ENCODE measurements at regions not wholly inside any gene's neighbourhood (a gene's known extent, or its start where the extent isn't known, plus 50 kb on each side); places are given as distances from the start of the nearest gene placed in this dataset.

- TF ChIP-seq CTCF (IDR thresholded peaks at IDR 0.05; ENCODE audit: low read depth, low read length, missing input control) (no peak), YY1 (IDR thresholded peaks at IDR 0.05) (no peak), RAD21 (IDR thresholded peaks at IDR 0.05) (no peak), FOXA1 (IDR thresholded peaks at IDR 0.05) (no peak), REST (IDR thresholded peaks at IDR 0.05) (no peak), GABPA (IDR thresholded peaks at IDR 0.05 in 1 of 2, conservative IDR thresholded peaks at IDR 0.05 in 1 of 2) (no peak), TAF1 (conservative IDR thresholded peaks at IDR 0.05) (no peak), MAX (IDR thresholded peaks at IDR 0.05) (no peak)
These were observed 193.1 kb upstream of the ZNF462 start for GRCh38 chr9:106669835-106670234.

All from liver (tissue), 3 donors.